H1 (cell line): ENCODE measurements at regions not wholly inside any gene's neighbourhood (a gene's known extent, or its start where the extent isn't known, plus 50 kb on each side); places are given as distances from the start of the nearest gene placed in this dataset.

Experiments used
- CBX5 ChIP-seq: fragments of 300-800, 300-1000 bp; sonication (generic); IDR thresholded peaks from 2 replicates; pipeline ENCODE4 v1.7.1; 2016; ENCODE audit warnings: antibody characterized with exemption, low read length, low read depth
- CEBPB ChIP-seq: IDR thresholded peaks from 2 replicates; pipeline ENCODE4 v1.6.1; 2012; ENCODE audit warnings: low read depth, low read length
- CHD2 ChIP-seq: IDR thresholded peaks from 2 replicates; pipeline ENCODE4 v1.6.1; 2012; ENCODE audit warnings: low read length, improper control_type of control experiment
- CTCF ChIP-seq, 3 experiments: IDR thresholded peaks; 1 replicate in 2 of 3; 2 replicates in 1 of 3; pipeline versions ENCODE4 v1.5.1 to v1.6.1; 2011; ENCODE audit warnings: low read length in 3 of 3, mild to moderate bottlenecking in 3 of 3, inconsistent platforms in 2 of 3, low read depth in 1 of 3, moderate library complexity in 1 of 3; ENCODE audit not compliant: insufficient read depth in 1 of 3; ENCODE audit errors: control extremely low read depth in 1 of 3
- EZH2 ChIP-seq: fragments of 200-600 bp; sonication (generic); IDR thresholded peaks from 2 replicates; pipeline ENCODE4 v1.7.1; 2012; ENCODE audit warnings: low read depth, mild to moderate bottlenecking, moderate library complexity, low read length, inconsistent platforms; ENCODE audit not compliant: severe bottlenecking
- GABPA ChIP-seq: IDR thresholded peaks from 2 replicates; pipeline ENCODE4 v1.6.1; 2011; ENCODE audit warnings: mild to moderate bottlenecking, low read length, moderate library complexity, borderline replicate concordance; ENCODE audit not compliant: insufficient read depth
- JUND ChIP-seq: IDR thresholded peaks from 2 replicates; pipeline ENCODE4 v1.6.1; 2011; ENCODE audit warnings: mild to moderate bottlenecking, improper control_type of control experiment, low read length
- MAX ChIP-seq: IDR thresholded peaks from 2 replicates; pipeline ENCODE4 v1.6.1; 2012; ENCODE audit warnings: inconsistent platforms
- POLR2AphosphoS5 ChIP-seq: IDR thresholded peaks from 2 replicates; pipeline ENCODE4 v1.6.1; 2011; ENCODE audit warnings: low read depth, low read length
- RFX5 ChIP-seq: IDR thresholded peaks from 2 replicates; pipeline ENCODE4 v1.6.1; 2011; ENCODE audit warnings: low read depth, low read length, improper control_type of control experiment, borderline replicate concordance
- TAF1 ChIP-seq: IDR thresholded peaks from 2 replicates; pipeline ENCODE4 v1.6.1; 2011; ENCODE audit warnings: mild to moderate bottlenecking, low read depth, low read length
- USF2 ChIP-seq: IDR thresholded peaks from 2 replicates; pipeline ENCODE4 v1.6.1; 2011; ENCODE audit warnings: low read length, improper control_type of control experiment
- YY1 ChIP-seq: IDR thresholded peaks from 2 replicates; pipeline ENCODE4 v1.6.1; 2011; ENCODE audit warnings: low read depth, mild to moderate bottlenecking, low read length

- TF ChIP-seq CTCF (IDR thresholded peaks at IDR 0.05; ENCODE audit: control extremely low read depth in 1 of 3, insufficient read depth in 1 of 3, low read depth in 1 of 3, low read length in 3 of 3) = no peak
- TF ChIP-seq EZH2 = no peak
- TF ChIP-seq POLR2AphosphoS5 = no peak
- TF ChIP-seq USF2 = no peak
- TF ChIP-seq YY1 = no peak
- no peak for TF ChIP-seq GABPA
- TF ChIP-seq CHD2 = no peak
- TF ChIP-seq JUND = no peak
- no peak for TF ChIP-seq CBX5
- TF ChIP-seq MAX = no peak
- TF ChIP-seq RFX5 = no peak
- TF ChIP-seq CEBPB = no peak
- no peak for TF ChIP-seq TAF1
These were observed 1349.4 kb downstream of the FSCB start for GRCh38 chr14:43157661-43158060.
